IPS DF 6.9 (cell line): ENCODE measurements at regions not wholly inside any gene's neighbourhood (a gene's known extent, or its start where the extent isn't known, plus 50 kb on each side); places are given as distances from the start of the nearest gene placed in this dataset.
A peak's percentile ranks its signal among the peaks of the same experiment; 100 is the strongest.

Source experiments
- DNase-seq: peaks from one replicate; pipeline ENCODE4 v3.0.0-alpha.2; 2013; ENCODE audit warnings: low read depth, low spot score
- H3K27ac ChIP-seq: one replicate; pipeline ENCODE4 v1.5.1; 2013; ENCODE audit warnings: low read length, control low read depth
- H3K27me3 ChIP-seq: 2 replicates; pipeline ENCODE4 v1.6.1; 2013; ENCODE audit warnings: mild to moderate bottlenecking, low read length; ENCODE audit not compliant: control insufficient read depth, insufficient read depth
- H3K36me3 ChIP-seq: 2 replicates; pipeline ENCODE4 v1.6.1; 2013; ENCODE audit warnings: low read length; ENCODE audit not compliant: control insufficient read depth, insufficient read depth
- H3K4me1 ChIP-seq: 2 replicates; pipeline ENCODE4 v1.6.1; 2013; ENCODE audit warnings: low read length; ENCODE audit not compliant: control insufficient read depth, insufficient read depth
- H3K4me3 ChIP-seq: 2 replicates; pipeline ENCODE4 v1.5.1; 2013; ENCODE audit warnings: mild to moderate bottlenecking, low read length
- H3K9me3 ChIP-seq: 2 replicates; pipeline ENCODE4 v1.6.1; 2013; ENCODE audit warnings: low read length, inconsistent platforms; ENCODE audit not compliant: control insufficient read depth, insufficient read depth
- WGBS: extraction: QIAGEN DNeasy Blood & Tissue Kit; methylation state at CpG from one replicate; pipeline ENCODE4 v1.1.7; 2013; ENCODE audit warnings: mixed read lengths, missing lambda C conversion rate; ENCODE audit not compliant: insufficient read length, insufficient coverage; 5-methylcytosine and 5-hydroxymethylcytosine counted together

DNA sequence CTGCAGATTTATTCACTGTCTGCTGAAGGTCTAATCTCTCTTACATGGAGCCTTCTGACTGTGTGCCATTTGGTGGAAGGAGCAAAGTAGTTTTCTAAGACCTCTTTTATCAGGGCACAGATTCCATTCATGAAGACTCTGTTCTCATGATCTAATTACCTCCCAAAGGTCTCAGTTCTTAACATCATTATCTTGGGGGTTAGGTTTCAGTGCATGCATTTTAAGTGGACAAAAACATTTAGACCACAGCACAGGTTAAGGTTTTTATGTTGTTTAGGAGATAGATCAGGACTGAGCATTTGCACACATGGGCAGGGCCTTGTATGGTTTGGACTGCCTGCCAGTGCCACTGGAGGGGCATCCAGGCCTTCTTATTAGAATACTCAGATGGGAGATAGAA lies 746.1 kb downstream of the C12orf50 start:
- DNase-seq = no peak
- H3K4me3 ChIP-seq = no peak overlapping the region

DNA sequence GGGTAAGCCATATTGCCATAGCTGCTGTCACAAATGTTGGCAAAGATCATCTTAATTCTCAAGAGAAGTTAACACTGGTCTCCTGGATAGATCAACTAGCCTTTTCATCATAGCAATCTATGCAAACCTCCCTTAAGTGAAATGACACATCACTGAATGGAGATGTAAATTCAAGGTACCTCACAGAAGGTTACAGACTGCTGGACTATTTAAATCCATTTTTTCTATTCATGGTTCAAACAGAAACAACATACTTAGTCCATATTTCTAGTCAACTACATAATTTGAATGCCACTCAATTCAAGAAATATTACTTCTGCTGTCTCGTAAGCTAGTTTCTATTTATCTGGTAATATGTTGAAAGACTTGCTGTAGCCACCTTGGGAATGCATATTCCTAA lies 748.3 kb downstream of the C12orf50 start:
- WGBS = no CpG with 5 or more reads among the region's 1 CpG

More for the DNA sequence above, 746.1 kb downstream of the C12orf50 start:
- H3K27me3 ChIP-seq = no peaks in the 10 kb centered on the region
- no peaks in the 10 kb centered on the region; the same call in 1 of the 2 replicates for H3K9me3 ChIP-seq
- no peaks in the 10 kb centered on the region for H3K36me3 ChIP-seq
- H3K4me1 ChIP-seq = no peaks in the 10 kb centered on the region
- no peak overlapping the region for H3K27ac ChIP-seq

DNA sequence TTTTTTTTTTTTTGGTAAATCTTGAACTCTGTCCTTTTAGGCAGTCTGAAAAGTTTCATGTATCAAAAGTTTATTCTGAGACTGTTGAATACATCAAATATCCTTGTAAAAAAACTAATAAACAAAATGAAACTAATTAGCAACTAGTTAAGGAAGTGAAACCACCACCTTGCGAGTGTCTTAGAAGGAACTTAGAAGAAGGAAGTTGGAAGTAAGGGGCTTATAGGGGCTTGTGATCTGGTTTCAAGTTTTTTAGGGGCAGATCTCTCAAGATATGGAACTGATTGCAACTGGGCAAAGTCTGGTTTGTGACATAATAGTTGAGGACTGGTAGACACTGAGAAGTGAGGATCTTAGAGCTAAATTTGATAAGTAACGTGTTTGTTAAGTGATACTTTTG lies 748.8 kb downstream of the C12orf50 start:
- DNase-seq = no peak
- Histone ChIP-seq H3K36me3 (no peaks in the 10 kb centered on the region), H3K9me3 (no peaks in the 10 kb centered on the region; the same call in 1 of the 2 replicates), H3K27ac (no peak overlapping the region), H3K27me3 (no peaks in the 10 kb centered on the region), H3K4me1 (no peaks in the 10 kb centered on the region), H3K4me3 (no peak overlapping the region)
- no CpG with 5 or more reads among the region's 2 CpGs for WGBS

More for the DNA sequence above, 748.3 kb downstream of the C12orf50 start:
- Histone ChIP-seq H3K4me1 (no peaks in the 10 kb centered on the region), H3K27me3 (no peaks in the 10 kb centered on the region), H3K9me3 (no peaks in the 10 kb centered on the region; the same call in 1 of the 2 replicates), H3K36me3 (no peaks in the 10 kb centered on the region), H3K27ac (no peak overlapping the region), H3K4me3 (no peak overlapping the region)
- no peak for DNase-seq

DNA sequence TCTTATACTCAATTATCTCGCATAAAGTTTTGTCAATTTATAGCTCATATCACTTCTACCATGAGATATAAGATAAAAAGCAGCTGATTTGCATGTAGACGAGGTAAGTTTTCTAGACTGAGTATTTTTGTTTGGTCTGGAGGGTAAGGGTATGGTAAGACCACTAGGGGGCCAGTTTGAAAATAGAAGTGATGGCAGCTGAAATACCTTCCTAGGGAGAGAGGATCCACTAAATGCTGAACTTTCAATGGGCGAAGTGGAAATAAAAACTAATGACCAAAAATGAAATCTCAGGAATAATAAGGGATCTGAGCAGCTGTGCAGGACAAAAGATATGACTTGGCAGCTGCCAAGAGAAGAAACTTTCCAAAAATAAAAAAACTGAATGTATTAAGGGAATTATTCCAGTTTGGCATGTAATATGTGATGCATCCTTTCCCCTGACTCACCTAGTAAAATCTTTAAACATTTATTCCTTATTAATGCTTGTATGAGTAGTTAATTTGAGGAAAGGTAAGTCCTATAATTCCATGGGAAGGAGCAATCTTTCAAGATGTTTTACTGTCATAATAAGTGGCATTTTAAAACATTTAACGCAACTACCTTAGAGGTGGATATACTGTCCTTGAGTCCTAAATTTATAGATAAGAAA lies 754.5 kb downstream of the C12orf50 start:
- Histone ChIP-seq H3K4me1 (no peaks in the 10 kb centered on the region), H3K9me3 (no peaks in the 10 kb centered on the region), H3K27ac (no peak overlapping the region), H3K27me3 (no peaks in the 10 kb centered on the region), H3K36me3 (no peaks in the 10 kb centered on the region), H3K4me3 (no peak overlapping the region)
- peak; percentile 2 for DNase-seq
- WGBS = no CpG with 5 or more reads among the region's 4 CpGs

DNA sequence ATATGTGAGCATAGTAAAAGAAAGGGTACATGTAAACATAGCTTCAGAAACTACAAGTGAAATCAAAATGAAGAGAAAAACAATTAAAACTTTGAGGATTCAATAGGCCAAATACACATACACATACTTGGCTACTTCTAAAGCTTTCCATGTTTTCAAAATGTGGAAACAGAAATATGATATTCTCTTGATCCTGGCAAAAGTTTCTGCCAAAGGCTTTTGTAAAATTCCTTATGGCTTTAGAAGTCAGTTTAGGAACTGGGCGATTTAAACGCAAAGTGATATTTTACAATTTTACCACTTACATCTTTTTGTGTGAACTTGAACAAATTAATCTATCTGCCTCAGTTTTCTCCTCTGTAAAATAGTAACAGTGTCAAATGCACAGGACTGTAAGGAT lies 756.4 kb downstream of the C12orf50 start:
- H3K4me3 ChIP-seq = no peak overlapping the region
- DNase-seq = no peak
- H3K4me1 ChIP-seq = no peaks in the 10 kb centered on the region
- H3K9me3 ChIP-seq = no peaks in the 10 kb centered on the region
- H3K36me3 ChIP-seq = no peaks in the 10 kb centered on the region
- no peak overlapping the region for H3K27ac ChIP-seq
- no peaks in the 10 kb centered on the region for H3K27me3 ChIP-seq
- WGBS = no CpG with 5 or more reads among the region's 2 CpGs

DNA sequence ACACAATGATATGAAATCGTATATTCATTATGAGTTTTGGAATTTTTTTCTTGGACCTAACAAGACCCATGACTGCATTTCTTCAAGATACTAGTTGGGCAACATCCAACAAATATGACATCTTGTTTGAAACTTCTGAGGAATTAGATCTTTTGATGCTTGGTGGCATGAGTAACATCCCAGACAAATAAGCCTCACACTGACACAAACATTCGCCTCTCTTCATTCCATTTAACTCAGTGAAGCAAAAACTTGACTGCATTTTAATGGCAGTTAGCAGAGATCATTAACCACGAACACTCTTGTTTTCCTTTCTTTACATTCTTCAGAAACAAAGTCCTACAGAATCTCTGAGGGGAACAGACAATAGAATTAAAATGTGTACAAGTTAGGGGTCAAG lies 758.3 kb downstream of the C12orf50 start:
- no peaks in the 10 kb centered on the region for H3K9me3 ChIP-seq
- no peaks in the 10 kb centered on the region for H3K27me3 ChIP-seq
- H3K4me3 ChIP-seq = no peak overlapping the region
- no peak overlapping the region for H3K27ac ChIP-seq
- no peaks in the 10 kb centered on the region for H3K36me3 ChIP-seq
- no peaks in the 10 kb centered on the region for H3K4me1 ChIP-seq
- DNase-seq = no peak
- whole genome bisulfite sequencing = no CpG with 5 or more reads among the region's 3 CpGs

DNA sequence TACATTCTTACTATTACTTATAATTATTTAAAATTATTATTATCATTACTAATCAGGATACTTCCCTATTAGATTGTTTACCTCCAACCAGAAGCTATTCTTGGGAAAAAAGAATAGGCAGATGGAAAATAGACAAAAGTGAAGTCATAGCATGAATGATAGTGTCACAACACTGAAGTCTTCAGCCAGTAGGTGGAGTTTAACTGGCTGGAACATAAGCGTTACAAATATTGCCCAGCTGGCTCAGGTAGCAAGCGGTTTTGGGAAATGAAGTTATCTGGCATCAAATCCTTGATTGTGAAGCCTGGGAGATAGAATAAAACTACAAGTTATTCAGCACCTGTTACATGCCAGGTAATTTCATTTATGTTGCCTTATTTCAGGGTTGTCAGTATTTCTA lies 762.9 kb downstream of the C12orf50 start:
- H3K4me1 ChIP-seq = no peaks in the 10 kb centered on the region

DNA sequence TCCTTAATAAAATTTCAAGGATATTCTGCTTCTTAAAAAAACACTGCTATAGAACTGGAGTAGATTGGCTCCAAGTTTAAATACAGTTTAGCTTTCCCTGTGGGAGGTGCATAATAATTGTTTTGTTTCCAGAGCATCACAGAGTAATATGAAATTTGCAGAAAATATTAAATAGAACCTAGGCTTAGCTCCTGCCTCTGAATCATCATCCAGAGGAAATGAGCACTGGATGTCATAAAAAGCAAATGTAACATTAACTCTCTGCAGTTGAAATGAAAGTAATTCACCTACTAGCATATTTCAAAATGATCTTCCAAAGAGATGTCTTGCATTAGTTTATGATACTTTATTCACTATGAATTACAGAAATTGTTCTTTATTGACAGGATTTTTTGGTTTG lies 769.8 kb downstream of the C12orf50 start:
- Histone ChIP-seq H3K4me1 (no peaks in the 10 kb centered on the region), H3K36me3 (no peaks in the 10 kb centered on the region), H3K27me3 (no peaks in the 10 kb centered on the region), H3K4me3 (no peak overlapping the region), H3K27ac (no peak overlapping the region), H3K9me3 (no peaks in the 10 kb centered on the region)
- no peak for DNase-seq

More for the DNA sequence above, 762.9 kb downstream of the C12orf50 start:
- Histone ChIP-seq H3K27me3 (no peaks in the 10 kb centered on the region), H3K27ac (no peak overlapping the region), H3K36me3 (no peaks in the 10 kb centered on the region), H3K4me3 (no peak overlapping the region), H3K9me3 (no peaks in the 10 kb centered on the region)
- DNase-seq = peak; percentile 1
- no CpG with 5 or more reads among the region's 2 CpGs for WGBS

DNA sequence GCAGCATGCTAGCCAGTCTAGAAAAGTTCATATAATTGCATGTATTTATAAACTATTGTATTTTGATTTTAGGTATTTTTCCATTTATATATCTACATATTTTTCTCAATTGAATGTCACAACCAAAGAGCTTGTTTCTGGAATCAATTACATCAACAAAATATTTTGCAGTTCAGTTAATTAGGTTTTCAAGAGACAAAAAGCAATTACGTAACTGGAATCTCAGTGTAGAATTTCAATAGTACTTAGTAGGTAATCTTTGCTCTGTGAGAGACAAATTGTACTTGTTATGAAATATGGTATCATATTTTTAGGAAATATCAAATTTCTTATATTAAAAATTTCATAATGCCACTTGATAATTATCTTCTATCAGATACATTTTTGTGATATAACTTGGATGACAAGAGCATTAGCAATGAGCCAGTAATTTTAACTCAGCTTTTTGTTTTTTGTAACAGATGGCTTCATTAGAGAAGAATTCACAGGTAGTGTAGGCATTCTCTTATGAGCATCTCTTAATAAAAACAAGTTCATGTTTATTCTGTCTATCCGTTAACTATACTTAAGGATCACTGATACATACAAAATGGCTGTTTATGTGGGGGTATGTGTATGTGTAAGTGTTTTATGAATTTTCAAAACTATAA lies 774.7 kb downstream of the C12orf50 start:
- no CpG with 5 or more reads among the region's 2 CpGs for WGBS
- H3K36me3 ChIP-seq = no peaks in the 10 kb centered on the region
- no peak for DNase-seq

DNA sequence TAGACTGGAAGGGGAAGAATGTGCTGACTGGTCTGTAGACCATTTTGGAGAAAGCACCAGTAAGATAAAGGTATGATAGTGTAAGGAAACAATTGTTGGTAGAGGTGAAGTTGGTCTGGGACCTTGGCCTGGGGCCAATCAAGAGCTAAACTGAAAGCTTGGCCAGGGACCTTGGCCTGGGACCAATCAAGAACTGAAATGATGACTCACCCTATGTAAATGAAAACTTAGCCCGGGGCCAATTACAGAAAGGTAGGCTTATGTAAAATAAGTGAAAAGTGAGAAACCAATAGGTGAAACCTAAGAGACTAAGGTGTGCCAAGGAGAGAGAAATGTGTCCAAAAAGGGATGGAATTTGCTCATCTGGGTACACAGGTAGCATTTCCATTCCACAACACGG lies 776.0 kb downstream of the C12orf50 start:
- H3K4me3 ChIP-seq = no peak overlapping the region
- no peaks in the 10 kb centered on the region for H3K36me3 ChIP-seq
- no peak for DNase-seq
- no peaks in the 10 kb centered on the region for H3K27me3 ChIP-seq
- no peak overlapping the region for H3K27ac ChIP-seq
- WGBS = no CpG with 5 or more reads among the region's 2 CpGs
- H3K9me3 ChIP-seq = no peaks in the 10 kb centered on the region
- H3K4me1 ChIP-seq = no peaks in the 10 kb centered on the region

More for the DNA sequence above, 774.7 kb downstream of the C12orf50 start:
- Histone ChIP-seq H3K27ac (no peak overlapping the region), H3K9me3 (no peaks in the 10 kb centered on the region), H3K4me1 (no peaks in the 10 kb centered on the region), H3K4me3 (no peak overlapping the region), H3K27me3 (no peaks in the 10 kb centered on the region)

DNA sequence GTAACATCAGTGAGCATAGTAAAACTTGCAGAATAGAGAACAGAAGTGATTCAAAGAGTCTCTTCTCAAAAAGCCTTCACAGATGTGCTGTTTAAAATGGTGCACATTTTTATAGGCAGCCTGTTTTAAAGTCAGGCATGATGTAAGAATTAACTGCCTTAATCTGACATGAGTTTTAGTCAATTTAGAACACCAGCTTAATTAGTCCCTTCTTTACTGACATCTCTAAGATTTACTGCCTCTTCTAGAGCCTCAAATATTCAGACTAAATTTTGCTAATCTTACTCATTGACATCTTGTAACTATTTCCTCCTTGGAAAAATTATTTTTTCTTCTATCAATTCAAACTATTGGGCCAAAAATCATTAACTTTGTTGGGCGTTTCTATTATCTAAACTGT lies 782.5 kb downstream of the C12orf50 start:
- Histone ChIP-seq H3K4me3 (no peak overlapping the region), H3K27me3 (no peaks in the 10 kb centered on the region), H3K36me3 (no peaks in the 10 kb centered on the region), H3K27ac (no peak overlapping the region), H3K4me1 (no peaks in the 10 kb centered on the region), H3K9me3 (no peaks in the 10 kb centered on the region)
- WGBS = no CpG with 5 or more reads among the region's 1 CpG
- no peak for DNase-seq
